KBM-7 (cell line): ENCODE measurements at regions not wholly inside any gene's neighbourhood (a gene's known extent, or its start where the extent isn't known, plus 50 kb on each side); places are given as distances from the start of the nearest gene placed in this dataset.

Source experiments
- DNase-seq: peaks from one replicate; pipeline ENCODE4 v3.0.0-alpha.2; 2015
- in situ Hi-C: fragments of 300-500 bp; cut with MboI; formaldehyde crosslinking; loops from 2 replicates; pipeline ENCODE4 v1.14.3; 2020; ENCODE audit warnings: low sequenced_read_pairs, low pct_unique_long_range_greater_than_20kb, mixed read lengths

DNA sequence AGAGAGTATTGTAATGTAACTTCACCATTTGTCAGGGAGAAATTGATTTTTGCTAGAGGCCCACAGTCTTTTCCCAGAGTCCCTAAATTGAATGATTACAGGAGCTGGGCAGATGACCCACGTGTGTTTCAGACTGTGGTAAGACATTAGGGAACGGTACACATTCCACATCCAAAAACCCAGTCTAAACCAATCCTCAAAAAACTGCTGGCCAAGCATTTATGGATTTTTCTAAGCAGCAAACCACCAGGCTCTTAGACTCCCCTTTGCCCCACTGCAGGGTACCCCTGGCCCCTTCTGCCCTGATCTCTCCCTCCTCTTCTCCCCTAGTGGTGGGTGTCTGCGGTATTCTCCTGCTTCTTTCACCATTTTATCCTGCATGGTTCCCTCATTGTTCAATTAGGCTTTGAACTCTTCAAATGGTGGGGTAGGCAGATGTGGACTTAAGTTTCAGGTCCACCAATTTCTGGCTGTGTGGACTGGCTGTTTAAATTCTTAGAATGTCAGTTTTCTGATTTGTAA, 135.5 kb upstream of the SORCS3 start:
- no peak for DNase-seq
- in situ Hi-C loops, result no loop called here

DNA sequence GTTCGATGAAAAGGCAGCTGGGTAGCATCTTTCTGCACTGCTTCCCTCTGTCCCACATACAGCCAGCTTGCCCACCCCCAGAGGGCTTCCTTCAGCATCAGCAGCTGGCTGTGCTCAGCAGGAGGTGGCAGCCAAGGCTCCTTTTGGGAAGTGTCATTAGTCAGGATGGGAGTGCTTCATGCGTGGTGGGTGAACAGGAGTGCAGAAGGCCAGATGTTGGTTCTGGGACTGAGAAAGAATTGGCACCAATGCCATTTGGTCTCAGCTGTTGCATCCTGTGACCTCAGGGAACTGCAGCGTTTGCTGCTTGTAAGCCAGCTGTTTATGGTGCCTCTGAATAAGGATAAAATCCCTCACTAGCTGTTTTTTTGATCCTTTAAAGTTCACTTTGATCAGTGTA, 131.1 kb upstream of the SORCS3 start:
- in situ Hi-C loops, result no loop called here
- DNase-seq, result no peak

DNA sequence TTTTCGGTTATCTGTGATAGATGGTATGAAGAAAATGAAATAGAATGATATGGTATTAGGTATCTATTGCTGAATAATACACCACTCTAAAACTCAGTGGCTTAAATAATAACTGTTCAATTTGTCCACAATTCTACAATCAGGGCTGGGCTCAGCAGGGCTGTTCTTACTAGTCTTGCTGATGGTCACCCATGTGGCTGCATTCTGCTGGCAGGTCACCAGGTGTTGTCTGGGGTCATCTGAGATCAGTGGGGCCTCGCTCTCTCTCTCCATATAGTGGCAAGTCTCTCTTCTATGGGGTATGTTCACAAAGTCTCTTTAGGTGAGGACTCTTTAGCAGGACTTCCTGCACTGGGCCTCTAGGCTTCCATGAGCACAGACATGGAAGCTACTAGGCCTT, 130.4 kb upstream of the SORCS3 start:
- DNase-seq, result no peak
- in situ Hi-C loops, result no loop called here

DNA sequence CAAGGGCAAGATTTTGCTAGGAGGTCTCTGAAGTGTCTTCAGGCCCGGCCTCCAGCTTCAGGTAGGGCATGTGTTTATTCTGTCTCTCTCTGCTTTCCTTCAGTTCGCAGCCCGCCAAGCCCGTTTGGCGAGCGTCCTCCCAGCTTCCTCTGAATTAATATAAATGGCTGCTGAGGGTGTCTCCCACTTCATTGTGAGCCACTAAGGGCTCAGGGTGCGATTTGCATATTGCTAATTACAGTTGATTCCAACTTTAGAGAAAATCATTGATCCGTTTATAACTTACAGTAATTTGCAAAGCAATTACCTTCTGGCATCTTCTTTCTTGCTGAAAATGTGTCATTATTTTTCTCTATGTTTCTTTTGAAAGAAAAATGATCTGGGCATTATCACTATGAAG, 128.3 kb upstream of the SORCS3 start:
- no peak for DNase-seq
- in situ Hi-C loops, result no loop called here

DNA sequence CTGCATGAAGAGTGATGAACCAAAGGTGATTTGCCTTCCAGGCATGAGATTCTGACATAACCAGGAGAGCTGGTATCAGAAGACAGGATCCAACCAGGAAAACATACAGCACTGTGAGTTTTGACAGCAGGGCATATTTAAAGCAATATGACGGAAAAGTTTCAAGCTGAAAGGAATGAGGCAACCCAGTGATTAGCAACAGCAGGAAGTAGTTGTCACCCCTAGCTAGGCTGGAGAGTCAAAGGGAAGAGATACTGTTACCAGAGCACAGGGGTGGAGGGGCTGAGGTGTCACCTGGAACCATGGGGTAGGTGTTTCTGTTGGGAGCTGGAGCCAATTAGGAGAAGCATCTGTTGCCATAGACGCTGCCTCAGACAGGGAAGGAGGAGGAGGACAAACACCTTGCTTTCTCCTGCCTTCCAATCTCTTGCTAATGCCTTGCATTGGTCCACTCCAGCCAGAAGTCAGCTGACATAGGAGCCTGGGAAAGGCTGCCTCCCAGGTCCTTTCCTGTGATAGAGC, 125.4 kb upstream of the SORCS3 start:
- in situ Hi-C loops, result no loop called here
- DNase-seq, result no peak

DNA sequence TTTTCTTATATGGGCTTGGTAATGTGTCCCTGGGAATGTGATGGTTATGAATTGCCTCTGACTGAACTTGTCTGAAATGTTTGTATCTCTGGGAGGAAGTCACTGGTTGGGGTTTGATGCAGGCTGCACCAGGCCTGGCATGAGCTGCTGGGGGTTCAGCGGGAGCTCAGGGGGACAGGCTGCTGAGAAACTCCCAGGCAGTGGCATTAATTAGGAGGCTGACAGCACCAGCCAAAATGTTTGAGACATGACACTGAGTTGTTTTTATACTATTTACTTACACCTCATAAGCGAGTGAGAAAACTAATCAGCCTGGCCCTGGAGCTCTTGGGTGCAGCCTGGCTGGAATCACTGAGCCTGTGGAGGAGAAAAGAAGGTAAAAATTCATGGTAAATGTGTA, 124.1 kb upstream of the SORCS3 start:
- no peak for DNase-seq
- in situ Hi-C loops, result no loop called here

DNA sequence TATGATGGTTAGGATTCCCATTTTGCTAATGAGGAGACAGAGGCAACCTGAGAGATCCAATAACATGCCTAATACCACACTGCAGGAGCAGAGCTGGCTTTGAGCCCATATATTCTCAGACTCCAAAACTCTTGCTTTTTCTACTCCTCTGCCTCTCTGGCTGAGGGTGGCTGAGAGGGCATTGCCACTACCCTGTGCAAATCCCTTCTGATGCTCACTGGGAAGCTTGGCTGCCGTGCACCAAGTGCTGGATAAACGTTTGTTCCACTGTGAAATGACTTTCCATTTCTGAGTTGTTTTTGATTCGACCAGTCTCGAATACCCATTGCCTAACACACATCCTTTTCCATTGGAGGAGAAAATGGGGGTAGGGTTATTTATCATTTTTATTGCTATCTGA, 123.1 kb upstream of the SORCS3 start:
- in situ Hi-C loops, result no loop called here
- DNase-seq, result no peak

DNA sequence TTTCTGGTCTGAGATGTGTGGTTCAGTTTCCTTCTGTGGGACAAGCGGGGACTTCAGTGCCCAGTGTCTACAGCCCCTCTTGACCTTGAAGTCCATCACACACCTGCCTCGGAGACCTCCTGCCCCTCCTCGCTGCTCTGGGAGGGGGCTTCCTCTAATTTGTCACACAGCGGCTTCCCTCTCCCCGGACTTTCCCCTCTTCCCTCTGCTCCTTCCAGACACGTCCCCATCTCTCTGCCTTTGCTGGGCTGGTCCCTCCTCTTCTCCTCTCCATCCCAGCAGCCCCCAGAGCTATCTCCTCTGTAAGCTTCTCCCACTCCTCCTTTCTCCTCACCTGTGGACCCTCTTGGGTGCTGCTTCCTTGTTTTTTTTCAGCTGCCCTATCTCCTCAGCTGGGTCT, 122.2 kb upstream of the SORCS3 start:
- no peak for DNase-seq
- in situ Hi-C loops, result no loop called here

DNA sequence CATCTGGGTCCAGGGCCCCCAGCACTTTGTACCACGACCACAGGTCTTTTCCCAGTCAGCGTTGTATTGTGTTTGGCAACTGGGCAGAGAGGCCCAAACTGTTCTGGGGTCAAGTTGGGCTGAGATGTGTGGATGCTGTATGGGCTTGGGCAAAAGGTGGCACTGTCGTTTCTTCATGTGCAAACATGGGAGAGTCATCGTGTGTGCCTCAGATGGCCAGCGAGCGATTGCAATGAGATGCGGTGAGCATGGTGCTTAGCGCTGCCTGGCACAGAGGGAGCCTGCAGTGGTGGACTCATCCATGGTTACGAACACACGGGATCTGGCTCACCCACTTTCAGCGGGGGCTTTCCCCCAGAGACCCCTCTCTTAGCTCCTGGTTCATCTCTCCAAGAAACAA, 120.4 kb upstream of the SORCS3 start:
- DNase-seq, result no peak
- in situ Hi-C loops, result no loop called here

DNA sequence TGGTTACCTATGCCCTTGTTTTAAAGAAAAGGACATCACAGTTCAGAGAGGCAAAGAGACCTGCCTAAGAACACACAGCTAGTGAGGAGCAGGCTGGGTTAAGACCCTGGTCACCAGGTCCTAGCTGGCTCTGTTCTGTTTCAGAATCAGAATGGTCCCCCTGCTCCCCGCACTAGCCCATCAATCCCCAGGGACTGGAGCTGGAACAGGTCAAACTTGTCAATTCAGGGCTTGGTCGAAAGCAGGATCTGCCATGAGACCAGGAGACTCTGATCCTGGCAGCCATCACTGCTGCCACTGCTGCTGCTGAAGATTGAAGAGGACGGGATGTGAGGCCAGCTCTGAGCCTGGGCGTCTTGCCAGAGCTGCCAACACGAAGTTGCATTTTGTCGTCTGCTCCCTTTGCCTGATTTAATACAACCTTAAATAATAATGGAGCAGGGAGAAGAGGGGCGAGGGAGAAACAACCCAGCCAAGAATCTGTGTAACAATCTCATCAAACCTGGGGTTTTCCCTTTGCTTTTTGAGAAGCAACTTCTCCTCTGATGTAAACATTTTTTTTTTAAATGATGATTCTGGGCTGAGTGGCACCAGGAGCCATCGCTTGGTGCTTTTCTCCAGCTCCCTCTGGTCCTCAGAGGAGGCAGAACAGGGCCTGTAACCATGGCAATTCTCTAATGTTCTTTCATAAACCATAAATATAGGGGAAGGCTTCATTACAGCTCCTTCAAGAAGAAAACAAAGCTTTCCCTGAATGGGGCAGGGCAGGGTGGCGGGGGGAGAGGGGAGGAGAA, 119.0 kb upstream of the SORCS3 start:
- in situ Hi-C loops, result no loop called here
- no peak for DNase-seq

DNA sequence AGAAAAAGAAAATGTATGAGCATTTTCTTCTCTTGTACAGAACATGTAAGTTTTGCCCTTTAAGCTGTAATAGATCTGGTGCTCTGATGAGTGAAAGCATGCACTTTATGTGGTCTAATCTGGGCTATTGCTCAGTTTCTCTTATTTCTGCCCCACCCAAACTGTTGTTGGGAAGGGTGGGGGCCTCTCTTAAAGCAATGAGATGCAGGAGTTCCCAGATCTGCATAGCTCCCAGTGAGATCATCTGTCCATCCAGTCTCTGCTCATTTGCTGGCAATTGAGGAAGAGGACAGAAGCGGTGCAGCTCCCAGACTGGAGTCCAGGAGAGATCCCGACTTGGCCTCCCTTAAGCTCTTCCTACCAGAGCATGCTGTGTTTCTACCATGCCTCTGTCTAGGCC, 114.9 kb upstream of the SORCS3 start:
- no peak for DNase-seq
- in situ Hi-C loops, result no loop called here

DNA sequence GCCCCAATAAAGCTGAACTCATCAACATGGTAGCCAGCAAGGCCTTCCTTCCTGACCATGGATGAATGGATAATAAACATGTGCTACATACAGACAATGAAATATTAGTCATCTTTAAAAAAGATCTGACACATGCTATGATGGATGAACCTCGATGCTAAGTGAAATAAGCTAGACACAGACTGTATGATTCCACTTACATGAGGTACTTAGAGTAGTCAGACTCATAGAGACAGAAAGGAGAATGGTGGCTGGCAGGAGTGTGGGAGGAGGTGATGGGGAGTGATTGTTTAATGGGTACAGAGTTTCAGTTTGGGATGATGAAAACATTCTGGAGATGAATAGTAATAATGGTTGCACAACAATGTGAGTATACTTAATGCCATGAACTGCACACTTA, 114.1 kb upstream of the SORCS3 start:
- no peak for DNase-seq
- in situ Hi-C loops, result no loop called here

DNA sequence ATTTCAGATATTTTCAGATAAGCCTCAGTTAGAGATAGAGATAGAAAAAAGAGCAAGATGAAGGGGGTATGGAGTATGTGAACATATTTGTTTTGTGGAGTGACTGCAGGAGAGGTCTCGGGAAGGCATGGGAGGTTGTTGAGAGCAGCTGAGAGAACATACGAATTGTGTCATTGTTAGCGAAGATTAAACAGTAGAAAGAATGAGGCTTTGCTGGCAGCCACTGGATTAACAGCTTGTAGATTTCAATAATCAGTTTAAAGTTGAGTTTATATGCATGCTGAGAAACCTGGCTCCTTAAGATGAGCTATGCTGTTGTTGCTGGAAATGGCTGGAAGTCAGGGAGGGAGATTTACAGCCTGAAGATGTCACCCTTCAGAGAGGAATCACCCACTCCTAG, 100.9 kb upstream of the SORCS3 start:
- no peak for DNase-seq
- in situ Hi-C loops, result no loop called here

DNA sequence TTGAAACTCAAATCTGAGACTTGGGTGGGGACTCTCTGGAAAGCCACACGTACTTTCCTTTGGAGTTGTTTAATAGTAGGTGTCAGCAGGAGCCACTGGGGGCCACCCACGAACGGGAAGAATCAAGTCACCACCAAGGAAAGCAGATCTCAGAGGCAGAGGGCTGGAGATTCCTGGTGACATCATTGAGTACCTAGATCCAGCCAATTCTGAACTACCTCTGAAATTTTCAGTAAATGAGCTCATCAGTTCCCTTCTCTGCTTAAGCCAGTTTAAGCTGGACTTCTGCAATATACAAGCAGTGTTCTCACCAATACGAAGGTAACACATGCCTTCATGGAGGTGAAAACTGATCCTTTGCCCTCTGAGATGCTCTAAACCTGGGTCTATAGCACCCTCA, 99.3 kb upstream of the SORCS3 start:
- no peak for DNase-seq

DNA sequence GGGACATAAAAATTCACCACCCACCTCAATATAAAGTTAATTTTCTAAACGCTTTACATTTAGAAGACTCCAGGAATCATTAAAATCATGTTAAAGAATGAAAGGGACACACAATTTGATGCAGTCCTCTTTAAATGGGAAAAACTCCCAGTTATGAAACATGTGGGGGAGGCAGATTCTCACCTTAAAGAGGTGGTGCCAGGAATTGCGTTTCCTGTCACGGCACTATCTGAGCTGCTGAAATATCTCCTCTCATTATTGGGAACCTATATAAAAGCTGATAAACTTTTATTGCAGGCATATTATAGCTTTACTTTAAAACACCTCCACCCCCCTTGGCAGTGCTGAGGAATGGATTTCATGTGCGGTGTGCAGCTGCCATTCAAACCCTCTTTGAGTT, 94.8 kb upstream of the SORCS3 start:
- in situ Hi-C loops, result no loop called here
- DNase-seq, result no peak

More for the DNA sequence above, 99.3 kb upstream of the SORCS3 start:
- in situ Hi-C loops, result no loop called here

DNA sequence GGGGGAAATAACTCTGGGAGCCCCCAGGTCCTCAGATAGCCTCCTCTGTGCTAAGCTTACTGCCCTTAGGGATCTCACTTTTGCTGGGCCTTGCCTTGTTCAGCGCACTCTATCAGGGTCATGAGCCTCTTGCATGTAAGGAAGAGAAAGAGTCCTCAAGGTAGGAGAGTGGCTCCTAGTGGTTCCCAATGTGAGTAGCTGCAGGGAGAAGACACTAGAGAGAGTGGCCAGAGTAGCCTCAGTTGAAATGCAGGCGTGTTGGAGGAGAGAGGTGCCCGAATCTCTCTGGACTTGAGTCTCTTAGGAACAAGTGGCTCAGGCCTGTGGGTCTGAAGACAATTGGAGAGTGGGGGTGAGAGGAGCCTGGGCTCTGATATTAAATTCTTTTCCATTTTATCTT, 94.3 kb upstream of the SORCS3 start:
- in situ Hi-C loops, result no loop called here
- DNase-seq, result no peak

DNA sequence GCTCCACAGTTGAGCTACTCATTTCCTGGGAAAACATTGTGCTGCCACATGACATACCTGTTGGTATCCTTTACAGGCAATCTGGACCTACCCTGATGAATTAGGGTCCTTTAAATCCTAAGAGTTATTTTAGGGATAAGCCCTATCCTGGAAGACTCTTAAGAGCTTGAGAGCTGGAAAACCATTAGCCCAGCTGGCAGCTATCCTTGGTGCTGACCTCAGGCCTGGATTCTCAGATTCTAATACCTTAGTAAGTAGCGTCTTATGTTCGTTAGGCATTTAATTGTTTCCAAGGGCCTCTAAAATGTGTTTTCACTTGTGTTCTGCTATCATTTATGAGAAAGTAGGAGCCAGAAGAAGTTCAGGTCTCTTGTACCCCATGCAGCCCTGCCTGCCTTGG, 93.0 kb upstream of the SORCS3 start:
- DNase-seq, result no peak
- in situ Hi-C loops, result no loop called here

DNA sequence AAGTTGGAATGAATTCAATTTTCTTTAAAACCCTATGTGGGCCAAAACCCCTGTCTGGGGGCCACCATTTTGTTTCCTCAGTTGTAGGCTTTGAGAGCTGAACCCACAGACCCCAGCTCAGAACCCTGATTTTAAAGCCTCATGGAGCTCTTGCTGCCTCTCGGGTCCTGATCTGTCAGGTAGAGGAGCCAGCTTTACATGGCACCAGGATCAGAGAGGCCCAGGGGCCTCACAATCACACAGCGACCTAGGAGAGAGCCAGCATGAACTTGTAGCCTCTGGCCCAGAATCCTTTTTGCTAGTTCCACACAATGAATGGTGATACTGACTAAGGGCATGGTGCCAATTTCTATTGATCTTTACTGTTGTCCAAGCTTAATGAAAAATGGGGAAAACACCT, 84.3 kb upstream of the SORCS3 start:
- in situ Hi-C loops, result no loop called here
- no peak for DNase-seq

DNA sequence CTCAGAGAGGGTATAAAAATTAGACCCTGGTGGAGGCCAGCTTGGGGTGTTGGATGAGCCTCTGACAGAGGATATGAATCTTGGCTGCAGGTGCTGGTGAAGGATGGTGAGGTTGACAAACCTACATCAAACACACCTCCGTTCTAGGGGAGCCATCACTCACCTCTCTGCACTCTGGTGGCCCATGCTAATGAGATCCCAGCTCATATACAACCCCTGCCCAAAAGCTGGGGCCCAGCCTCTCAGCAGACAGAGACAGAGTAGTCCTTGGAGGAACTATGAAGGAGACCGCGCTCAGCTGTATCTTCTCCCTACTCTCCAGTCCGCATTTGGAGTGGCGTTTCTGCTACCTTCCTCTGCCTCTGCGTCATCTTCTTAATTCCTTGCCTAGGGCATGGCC, 83.1 kb upstream of the SORCS3 start:
- in situ Hi-C loops, result no loop called here
- no peak for DNase-seq

DNA sequence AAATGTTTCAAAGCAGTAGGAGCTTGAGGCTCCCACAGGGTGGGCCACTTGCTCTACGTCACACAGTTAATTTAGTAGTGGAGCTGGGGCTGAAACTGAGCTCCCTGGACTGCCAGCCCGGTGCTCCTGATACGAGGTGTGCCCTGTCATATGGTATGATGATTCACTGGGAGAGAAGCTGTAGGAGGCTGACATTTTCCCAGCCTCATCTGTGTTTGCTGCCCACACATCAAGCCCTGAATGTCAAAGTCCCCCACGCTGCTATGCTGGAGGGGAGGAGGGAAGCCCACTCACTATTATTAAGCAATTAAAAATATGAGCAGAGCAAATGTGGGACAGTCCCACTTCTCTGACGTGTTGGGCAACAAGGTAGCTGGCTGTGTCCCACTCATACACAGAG, 81.2 kb upstream of the SORCS3 start:
- in situ Hi-C loops, result no loop called here
- DNase-seq, result no peak

DNA sequence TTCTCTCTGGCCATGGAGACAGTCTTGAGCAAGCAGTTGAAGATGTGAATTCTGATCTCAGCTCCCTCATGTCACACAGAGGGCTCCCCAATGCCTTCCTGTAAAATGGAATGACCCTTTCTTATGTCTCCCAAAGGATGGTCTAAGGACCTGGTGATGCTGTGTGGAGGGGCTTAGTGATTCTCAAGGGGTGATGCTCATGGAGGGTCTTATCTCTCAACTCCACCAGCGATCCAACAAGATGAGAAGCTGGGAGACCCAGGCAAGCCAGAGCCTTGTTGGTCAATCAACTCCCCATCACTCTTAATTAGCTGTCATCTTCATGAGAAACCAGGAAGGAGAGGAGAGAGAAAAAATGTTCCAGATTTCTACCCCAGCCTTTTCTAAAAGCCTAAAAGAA, 78.0 kb upstream of the SORCS3 start:
- in situ Hi-C loops, result no loop called here

More for the DNA sequence above, 78.0 kb upstream of the SORCS3 start:
- no peak for DNase-seq
